ENCODE measurements at regions not wholly inside any gene's neighbourhood (a gene's known extent, or its start where the extent isn't known, plus 50 kb on each side); places are given as distances from the start of the nearest gene placed in this dataset.

- BruUV-seq (replicated peaks) = no TSS peak
- Histone ChIP-seq H3K4me1 (ENCODE audit: insufficient read depth, low read length, poor library complexity, severe bottlenecking) (no peaks in the 10 kb centered on the region), H3K4me3 (ENCODE audit: low read depth, low read length, poor library complexity, severe bottlenecking) (no peak overlapping the region), H3K9me3 (ENCODE audit: low read length) (no peaks in the 10 kb centered on the region), H3K36me3 (ENCODE audit: insufficient read depth, low read length) (no peaks in the 10 kb centered on the region), H3K27ac (ENCODE audit: low read depth, low read length, poor library complexity, severe bottlenecking) (no peak overlapping the region), H2AFZ (ENCODE audit: low read length) (no peak overlapping the region), H4K20me1 (ENCODE audit: insufficient read depth, low read length) (no peaks in the 10 kb centered on the region), H3K9me2 (ENCODE audit: insufficient read depth, low read length) (no peaks in the 10 kb centered on the region), H3K4me2 (ENCODE audit: low read length) (no peak overlapping the region), H3K79me2 (ENCODE audit: insufficient read depth, low read depth, low read length) (no peaks in the 10 kb centered on the region)
- no peak for TF ChIP-seq CTCF (conservative IDR thresholded peaks at IDR 0.05; ENCODE audit: low read length)
- no peak for TF ChIP-seq EZH2phosphoT487 (IDR thresholded peaks at IDR 0.05; ENCODE audit: borderline replicate concordance, low read depth, low read length)
- DNase-seq (ENCODE audit: low spot score) = no peak
- intact Hi-C loops (cut with micrococcal nuclease; ENCODE audit: unreplicated experiment) = no loop called here
- ChIA-PET POLR2A (interaction anchor here (0.5 to 1.0 kb wide), 3 partner anchors 9 to 365 kb away, joined by 3 to 4 read pairs (median 3); no protein-coding TSS in a partner anchor), CTCF (ENCODE audit: unreplicated experiment) (no interaction called here)
Observed at GRCh38 chr7:153047079-153047959, 287.8 kb downstream of the ACTR3B start.

- ChIA-PET POLR2A (no interaction called here), CTCF (ENCODE audit: unreplicated experiment) (no interaction called here)
- Histone ChIP-seq H3K4me1 (ENCODE audit: insufficient read depth, low read length, poor library complexity, severe bottlenecking) (no peaks in the 10 kb centered on the region), H3K79me2 (ENCODE audit: insufficient read depth, low read depth, low read length) (no peaks in the 10 kb centered on the region), H3K4me2 (ENCODE audit: low read length) (no peak overlapping the region), H3K36me3 (ENCODE audit: insufficient read depth, low read length) (no peaks in the 10 kb centered on the region), H4K20me1 (ENCODE audit: insufficient read depth, low read length) (no peaks in the 10 kb centered on the region), H3K4me3 (ENCODE audit: low read depth, low read length, poor library complexity, severe bottlenecking) (no peak overlapping the region), H3K27ac (ENCODE audit: low read depth, low read length, poor library complexity, severe bottlenecking) (no peak overlapping the region), H2AFZ (ENCODE audit: low read length) (no peak overlapping the region), H3K9me2 (ENCODE audit: insufficient read depth, low read length) (no peaks in the 10 kb centered on the region), H3K9me3 (ENCODE audit: low read length) (no peaks in the 10 kb centered on the region)
- no peak for TF ChIP-seq CTCF (conservative IDR thresholded peaks at IDR 0.05; ENCODE audit: low read length)
- no peak for TF ChIP-seq EZH2phosphoT487 (IDR thresholded peaks at IDR 0.05; ENCODE audit: borderline replicate concordance, low read depth, low read length)
- intact Hi-C loops (cut with micrococcal nuclease; ENCODE audit: unreplicated experiment) = no loop called here
- no TSS peak for BruUV-seq (replicated peaks)
- DNase-seq (ENCODE audit: low spot score) = no peak
Observed at GRCh38 chr7:153052206-153052605, 292.7 kb downstream of the ACTR3B start.

- BruUV-seq (replicated peaks) = no TSS peak
- H3K36me3 ChIP-seq (ENCODE audit: insufficient read depth, low read length) = no peaks in the 10 kb centered on the region
- TF ChIP-seq CTCF (conservative IDR thresholded peaks at IDR 0.05; ENCODE audit: low read length) (no peak), EZH2phosphoT487 (IDR thresholded peaks at IDR 0.05; ENCODE audit: borderline replicate concordance, low read depth, low read length) (no peak)
- DNase-seq (ENCODE audit: low spot score) = no peak
- no peak overlapping the region for H3K4me3 ChIP-seq (ENCODE audit: low read depth, low read length, poor library complexity, severe bottlenecking)
- ChIA-PET POLR2A (no interaction called here), CTCF (ENCODE audit: unreplicated experiment) (no interaction called here)
- H4K20me1 ChIP-seq (ENCODE audit: insufficient read depth, low read length) = no peaks in the 10 kb centered on the region
- H3K27ac ChIP-seq (ENCODE audit: low read depth, low read length, poor library complexity, severe bottlenecking) = no peak overlapping the region
- no peaks in the 10 kb centered on the region for H3K9me3 ChIP-seq (ENCODE audit: low read length)
- H3K79me2 ChIP-seq (ENCODE audit: insufficient read depth, low read depth, low read length) = no peaks in the 10 kb centered on the region
- no peaks in the 10 kb centered on the region for H3K4me1 ChIP-seq (ENCODE audit: insufficient read depth, low read length, poor library complexity, severe bottlenecking)
- no peak overlapping the region for H2AFZ ChIP-seq (ENCODE audit: low read length)
- H3K4me2 ChIP-seq (ENCODE audit: low read length) = no peak overlapping the region
- intact Hi-C loops (cut with micrococcal nuclease; ENCODE audit: unreplicated experiment) = no loop called here
- H3K9me2 ChIP-seq (ENCODE audit: insufficient read depth, low read length) = no peaks in the 10 kb centered on the region
Observed at GRCh38 chr7:153061910-153062528, 302.5 kb downstream of the ACTR3B start.
